GM20000 (cell line): ENCODE measurements at regions not wholly inside any gene's neighbourhood (a gene's known extent, or its start where the extent isn't known, plus 50 kb on each side); places are given as distances from the start of the nearest gene placed in this dataset.
"Not testable (repeated sequence)": the region's sequence is repeated elsewhere in the genome, so short reads cannot be mapped to it uniquely, and the experiment has no call there.

Source experiments
- DNase-seq: peaks from one replicate; pipeline ENCODE4 v3.0.0; 2012; ENCODE audit warnings: low spot score
- TF ChIP-seq, protein P1 (sequence below): IDR thresholded peaks from 2 replicates; pipeline ENCODE4 v1.5.1; 2012; ENCODE audit warnings: mild to moderate bottlenecking, control low read depth; ENCODE audit errors: extremely low read depth, missing control alignments

DNA sequence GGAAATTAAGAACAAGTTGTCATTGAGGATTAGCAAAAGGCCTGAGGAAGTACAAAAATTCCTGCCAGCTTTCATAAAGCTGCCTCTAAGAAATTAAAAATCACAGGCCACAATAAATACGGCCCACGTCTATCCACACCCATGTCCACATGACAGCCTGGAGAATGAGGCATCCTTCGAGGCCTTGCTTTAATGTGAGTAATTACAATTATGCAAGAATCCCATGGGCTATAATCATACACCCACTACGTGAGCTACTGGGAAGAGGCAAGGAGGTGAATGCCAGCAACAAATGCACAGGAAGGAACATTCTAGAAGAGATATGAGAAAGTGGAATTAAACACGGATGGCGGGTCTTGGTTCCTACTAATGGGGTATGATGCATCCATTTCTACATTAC is 65.4 kb upstream of the ZFHX3 start:
- no peak for DNase-seq
- TF ChIP-seq, protein P1, sequence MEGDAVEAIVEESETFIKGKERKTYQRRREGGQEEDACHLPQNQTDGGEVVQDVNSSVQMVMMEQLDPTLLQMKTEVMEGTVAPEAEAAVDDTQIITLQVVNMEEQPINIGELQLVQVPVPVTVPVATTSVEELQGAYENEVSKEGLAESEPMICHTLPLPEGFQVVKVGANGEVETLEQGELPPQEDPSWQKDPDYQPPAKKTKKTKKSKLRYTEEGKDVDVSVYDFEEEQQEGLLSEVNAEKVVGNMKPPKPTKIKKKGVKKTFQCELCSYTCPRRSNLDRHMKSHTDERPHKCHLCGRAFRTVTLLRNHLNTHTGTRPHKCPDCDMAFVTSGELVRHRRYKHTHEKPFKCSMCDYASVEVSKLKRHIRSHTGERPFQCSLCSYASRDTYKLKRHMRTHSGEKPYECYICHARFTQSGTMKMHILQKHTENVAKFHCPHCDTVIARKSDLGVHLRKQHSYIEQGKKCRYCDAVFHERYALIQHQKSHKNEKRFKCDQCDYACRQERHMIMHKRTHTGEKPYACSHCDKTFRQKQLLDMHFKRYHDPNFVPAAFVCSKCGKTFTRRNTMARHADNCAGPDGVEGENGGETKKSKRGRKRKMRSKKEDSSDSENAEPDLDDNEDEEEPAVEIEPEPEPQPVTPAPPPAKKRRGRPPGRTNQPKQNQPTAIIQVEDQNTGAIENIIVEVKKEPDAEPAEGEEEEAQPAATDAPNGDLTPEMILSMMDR = no peak

DNA sequence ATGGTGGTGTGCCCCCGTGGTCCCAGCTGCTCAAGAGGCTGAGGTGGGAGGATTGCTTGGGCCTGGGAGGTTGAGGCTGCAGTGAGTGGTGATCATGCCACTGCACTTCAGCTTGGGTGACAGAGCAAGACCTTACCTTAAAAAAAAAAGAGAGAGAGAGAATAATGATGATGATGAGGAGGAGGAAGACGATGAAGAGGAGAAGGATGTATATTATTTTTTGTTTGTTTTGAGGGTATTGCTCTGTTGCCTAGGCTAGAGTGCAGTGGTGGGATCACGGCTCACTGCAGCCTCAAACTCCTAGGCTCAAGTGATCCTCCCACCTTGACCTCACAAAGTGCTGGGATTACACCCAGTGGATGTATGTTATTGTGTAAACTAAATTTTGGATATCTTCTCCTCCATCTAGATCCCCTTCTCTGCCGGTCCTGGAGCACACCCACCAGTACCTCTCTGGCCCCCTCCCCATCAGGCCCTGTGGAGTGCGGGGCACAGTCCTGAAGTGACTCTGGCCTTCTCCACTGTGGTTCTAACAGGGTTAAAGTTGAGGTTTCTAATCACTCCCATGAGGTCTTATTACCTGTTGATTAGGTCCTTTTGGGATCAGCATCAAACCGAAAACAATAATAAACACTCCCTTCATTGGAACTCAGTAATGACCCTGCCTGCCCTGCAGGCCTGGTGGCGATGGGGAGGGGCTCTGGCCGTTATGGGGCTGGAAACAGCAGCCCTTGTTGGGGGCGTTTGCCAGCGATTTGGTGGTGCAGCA is 60.5 kb upstream of the ZFHX3 start:
- TF ChIP-seq, protein P1 = no peak
- no peak for DNase-seq

DNA sequence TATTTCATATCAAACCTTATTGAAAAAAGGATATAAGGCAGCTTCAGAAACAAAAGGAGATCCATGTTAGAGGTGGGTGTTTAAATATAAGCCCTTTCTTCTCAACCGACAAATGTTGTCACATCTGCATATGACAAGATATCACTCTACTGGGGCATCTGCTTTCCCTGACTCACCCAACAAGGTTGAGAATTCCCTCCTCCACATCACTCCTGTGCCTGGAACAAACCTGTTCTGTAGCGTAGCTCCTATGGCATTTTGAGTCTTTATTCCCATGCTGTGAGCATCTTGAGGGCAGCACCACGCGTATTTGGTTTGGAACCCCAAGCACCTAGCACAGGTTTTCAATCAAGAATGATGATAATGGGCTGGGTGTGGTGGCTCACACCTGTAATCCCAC is 59.4 kb upstream of the ZFHX3 start:
- TF ChIP-seq, protein P1 = no peak
- DNase-seq = no peak

DNA sequence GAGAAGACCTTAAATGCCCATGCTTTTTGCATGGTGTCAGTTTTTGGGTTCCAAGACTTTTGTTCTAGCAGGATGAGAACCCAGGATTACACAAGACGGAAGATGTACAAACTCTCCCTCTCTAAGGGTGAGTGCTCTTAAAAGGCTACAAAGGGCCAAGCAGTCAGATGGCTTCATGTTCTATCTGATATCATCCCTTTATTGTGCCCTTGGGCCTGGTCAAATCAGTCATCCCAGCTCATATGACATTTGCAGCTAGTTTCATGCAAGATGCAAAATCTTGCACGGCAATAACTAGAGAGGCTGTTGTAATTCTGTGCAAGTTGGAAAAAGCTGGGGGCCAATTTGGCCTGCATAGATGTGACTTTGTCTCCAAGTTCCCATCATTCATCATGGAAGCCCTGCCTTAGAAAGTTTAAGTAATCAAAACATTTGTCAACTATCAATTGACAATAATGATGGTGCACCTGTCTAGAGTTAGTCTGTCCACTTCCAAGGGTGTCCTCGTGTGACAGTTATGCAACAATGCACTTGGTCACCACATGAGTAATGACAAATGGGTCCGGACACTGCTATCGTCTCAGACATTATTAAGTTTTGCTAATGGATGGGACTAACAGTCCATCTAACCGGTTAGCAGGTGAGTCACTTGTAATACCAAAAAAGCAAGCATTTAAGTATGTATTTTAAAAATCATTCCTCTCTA is 58.6 kb upstream of the ZFHX3 start:
- DNase-seq = no peak
- TF ChIP-seq, protein P1 = no peak

DNA sequence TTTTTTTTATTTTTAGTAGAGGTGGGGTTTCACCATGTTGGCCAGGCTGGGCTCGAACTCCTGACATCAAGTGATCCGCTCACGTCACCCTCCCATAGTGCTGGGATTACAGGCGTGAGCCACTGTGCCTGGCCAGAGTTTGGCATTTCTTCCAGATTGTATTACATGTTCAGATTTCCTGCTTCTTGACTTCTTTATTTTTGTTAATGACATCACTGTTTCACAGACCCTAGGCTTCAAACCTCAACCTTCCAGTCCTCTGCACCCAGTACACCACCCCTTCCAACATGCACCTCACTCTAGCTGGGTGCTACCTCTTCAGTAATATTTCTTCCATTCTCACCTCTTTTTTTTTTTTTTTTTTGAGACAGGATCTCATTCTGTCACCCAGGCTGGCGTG is 53.6 kb upstream of the ZFHX3 start:
- DNase-seq = no peak
- TF ChIP-seq, protein P1 = no peak

DNA sequence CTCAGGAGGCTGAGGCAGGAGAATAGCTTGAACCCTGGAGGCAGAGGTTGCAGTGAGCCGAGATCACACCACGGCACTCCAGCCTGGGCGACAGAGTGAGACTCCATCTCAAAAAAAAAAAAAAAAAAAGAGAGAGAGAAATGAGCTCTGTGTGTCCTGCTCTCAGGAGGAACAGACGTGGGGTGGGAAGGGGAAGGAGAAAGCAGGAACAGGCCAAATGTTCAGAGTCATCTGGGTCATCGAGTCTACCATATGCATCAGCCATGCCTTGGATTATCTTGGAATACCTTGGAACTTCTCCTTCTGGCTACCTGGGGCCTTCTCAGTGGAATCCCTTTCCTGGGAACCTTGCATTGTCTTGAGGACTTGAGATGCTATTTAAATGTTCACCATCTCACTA is 51.7 kb upstream of the ZFHX3 start:
- DNase-seq = not testable (repeated sequence)
